HFFc6 (cell line): ENCODE measurements at regions not wholly inside any gene's neighbourhood (a gene's known extent, or its start where the extent isn't known, plus 50 kb on each side); places are given as distances from the start of the nearest gene placed in this dataset.

ENCODE experiments used
- DNase-seq: peaks from one replicate; pipeline ENCODE4 v3.0.0-alpha.2; 2018
- H3K27ac Mint-ChIP-seq: 2 replicates; pipeline ENCODE4 v1.8.0; 2020; ENCODE audit warnings: mild to moderate bottlenecking, mixed read lengths
- H3K27me3 Mint-ChIP-seq: 2 replicates; pipeline ENCODE4 v1.8.0; 2021; ENCODE audit warnings: mild to moderate bottlenecking, moderate library complexity, mixed read lengths; ENCODE audit not compliant: insufficient read depth
- H3K36me3 Mint-ChIP-seq: 2 replicates; pipeline ENCODE4 v1.8.0; 2021; ENCODE audit warnings: low read depth, mixed read lengths
- H3K4me1 Mint-ChIP-seq: 2 replicates; pipeline ENCODE4 v1.8.0; 2020; ENCODE audit warnings: low read depth, mixed read lengths
- H3K4me3 Mint-ChIP-seq: 2 replicates; pipeline ENCODE4 v1.8.0; 2020; ENCODE audit warnings: mild to moderate bottlenecking, moderate library complexity, mixed read lengths
- H3K9me3 Mint-ChIP-seq: 2 replicates; pipeline ENCODE4 v1.8.0; 2020; ENCODE audit warnings: mild to moderate bottlenecking, mixed read lengths
- TF ChIP-seq, protein P1 (sequence below): fragments of 200-600 bp; sonication (generic); IDR thresholded peaks from 2 replicates; pipeline ENCODE4 v1.5.0; 2021; ENCODE audit warnings: antibody characterized with exemption, mild to moderate bottlenecking

GRCh38 chrX:111020283-111020682, 75.7 kb upstream of the PAK3 start:
- TF ChIP-seq, protein P1, sequence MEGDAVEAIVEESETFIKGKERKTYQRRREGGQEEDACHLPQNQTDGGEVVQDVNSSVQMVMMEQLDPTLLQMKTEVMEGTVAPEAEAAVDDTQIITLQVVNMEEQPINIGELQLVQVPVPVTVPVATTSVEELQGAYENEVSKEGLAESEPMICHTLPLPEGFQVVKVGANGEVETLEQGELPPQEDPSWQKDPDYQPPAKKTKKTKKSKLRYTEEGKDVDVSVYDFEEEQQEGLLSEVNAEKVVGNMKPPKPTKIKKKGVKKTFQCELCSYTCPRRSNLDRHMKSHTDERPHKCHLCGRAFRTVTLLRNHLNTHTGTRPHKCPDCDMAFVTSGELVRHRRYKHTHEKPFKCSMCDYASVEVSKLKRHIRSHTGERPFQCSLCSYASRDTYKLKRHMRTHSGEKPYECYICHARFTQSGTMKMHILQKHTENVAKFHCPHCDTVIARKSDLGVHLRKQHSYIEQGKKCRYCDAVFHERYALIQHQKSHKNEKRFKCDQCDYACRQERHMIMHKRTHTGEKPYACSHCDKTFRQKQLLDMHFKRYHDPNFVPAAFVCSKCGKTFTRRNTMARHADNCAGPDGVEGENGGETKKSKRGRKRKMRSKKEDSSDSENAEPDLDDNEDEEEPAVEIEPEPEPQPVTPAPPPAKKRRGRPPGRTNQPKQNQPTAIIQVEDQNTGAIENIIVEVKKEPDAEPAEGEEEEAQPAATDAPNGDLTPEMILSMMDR: no peak
- DNase-seq: no peak
- H3K4me1 Mint-ChIP-seq: no peaks in the 10 kb centered on the region
- no peaks in the 10 kb centered on the region; the same call in 1 of the 2 replicates for H3K27me3 Mint-ChIP-seq
- H3K27ac Mint-ChIP-seq: no peak overlapping the region
- H3K36me3 Mint-ChIP-seq: no peaks in the 10 kb centered on the region
- H3K9me3 Mint-ChIP-seq: peaks cover 4% of the 10 kb centered on the region
- no peak overlapping the region for H3K4me3 Mint-ChIP-seq

DNA sequence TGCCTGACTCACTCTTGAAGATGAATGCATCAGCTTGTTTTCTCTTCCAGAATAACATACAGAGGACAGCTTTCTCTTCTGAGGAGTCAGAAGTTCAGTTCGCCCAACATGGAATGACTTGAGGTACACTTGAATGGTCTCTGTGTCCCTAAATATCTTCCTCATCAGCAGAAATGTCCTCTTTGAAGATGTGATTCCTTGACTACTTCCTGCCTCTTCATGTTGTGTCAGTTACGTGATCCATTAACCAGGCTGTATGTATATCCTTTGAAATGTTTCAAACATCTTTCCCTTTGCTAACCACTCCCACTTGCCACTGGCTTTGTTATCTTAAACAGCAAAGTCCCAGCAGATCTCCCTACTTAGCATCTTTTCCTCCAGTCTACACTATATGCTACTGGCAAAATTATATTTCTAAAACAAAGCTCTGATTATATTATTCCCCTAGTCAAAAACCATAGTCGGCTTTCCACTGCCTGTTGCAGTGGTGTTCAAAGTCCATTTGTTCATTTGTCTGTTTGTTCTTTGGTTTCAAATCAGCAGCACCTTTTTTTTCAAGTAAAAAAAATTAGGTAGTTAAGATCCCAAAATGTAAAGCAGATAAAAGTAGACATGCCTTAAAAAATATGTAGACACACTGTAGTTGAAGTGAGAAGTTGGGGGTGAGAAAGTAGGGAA, 82.1 kb upstream of the PAK3 start:
- no peak overlapping the region for H3K27ac Mint-ChIP-seq
- H3K36me3 Mint-ChIP-seq: no peaks in the 10 kb centered on the region
- no peak overlapping the region for H3K4me3 Mint-ChIP-seq
- no peaks in the 10 kb centered on the region; the same call in 1 of the 2 replicates for H3K9me3 Mint-ChIP-seq
- DNase-seq: no peak
- H3K27me3 Mint-ChIP-seq: no peaks in the 10 kb centered on the region; the same call in 1 of the 2 replicates
- TF ChIP-seq, protein P1: no peak
- no peaks in the 10 kb centered on the region for H3K4me1 Mint-ChIP-seq

GRCh38 chrX:111010111-111010510, 85.9 kb upstream of the PAK3 start:
- Mint-ChIP-seq H3K27me3 (no peaks in the 10 kb centered on the region; the same call in 1 of the 2 replicates), H3K36me3 (no peaks in the 10 kb centered on the region), H3K4me1 (no peaks in the 10 kb centered on the region), H3K4me3 (no peak overlapping the region), H3K27ac (no peak overlapping the region), H3K9me3 (peaks cover 4% of the 10 kb centered on the region)
- DNase-seq: no peak
- TF ChIP-seq, protein P1: no peak

GRCh38 chrX:111009256-111009655, 86.7 kb upstream of the PAK3 start:
- TF ChIP-seq, protein P1: no peak
- H3K4me3 Mint-ChIP-seq: no peak overlapping the region
- H3K4me1 Mint-ChIP-seq: no peaks in the 10 kb centered on the region
- H3K36me3 Mint-ChIP-seq: no peaks in the 10 kb centered on the region
- H3K27ac Mint-ChIP-seq: no peak overlapping the region
- no peak for DNase-seq
- H3K9me3 Mint-ChIP-seq: peaks cover 4% of the 10 kb centered on the region
- no peaks in the 10 kb centered on the region; the same call in 1 of the 2 replicates for H3K27me3 Mint-ChIP-seq

- no peak overlapping the region for H3K27ac Mint-ChIP-seq
- no peaks in the 10 kb centered on the region; the same call in 1 of the 2 replicates for H3K27me3 Mint-ChIP-seq
- no peaks in the 10 kb centered on the region for H3K36me3 Mint-ChIP-seq
- no peak overlapping the region for H3K4me3 Mint-ChIP-seq
- H3K4me1 Mint-ChIP-seq: no peaks in the 10 kb centered on the region
- no peak for DNase-seq
- TF ChIP-seq, protein P1: no peak
- peaks cover 8% of the 10 kb centered on the region for H3K9me3 Mint-ChIP-seq
Observed at GRCh38 chrX:111008126-111008525, 87.9 kb upstream of the PAK3 start.
